ENCODE measurements at regions not wholly inside any gene's neighbourhood (a gene's known extent, or its start where the extent isn't known, plus 50 kb on each side); places are given as distances from the start of the nearest gene placed in this dataset.

DNA sequence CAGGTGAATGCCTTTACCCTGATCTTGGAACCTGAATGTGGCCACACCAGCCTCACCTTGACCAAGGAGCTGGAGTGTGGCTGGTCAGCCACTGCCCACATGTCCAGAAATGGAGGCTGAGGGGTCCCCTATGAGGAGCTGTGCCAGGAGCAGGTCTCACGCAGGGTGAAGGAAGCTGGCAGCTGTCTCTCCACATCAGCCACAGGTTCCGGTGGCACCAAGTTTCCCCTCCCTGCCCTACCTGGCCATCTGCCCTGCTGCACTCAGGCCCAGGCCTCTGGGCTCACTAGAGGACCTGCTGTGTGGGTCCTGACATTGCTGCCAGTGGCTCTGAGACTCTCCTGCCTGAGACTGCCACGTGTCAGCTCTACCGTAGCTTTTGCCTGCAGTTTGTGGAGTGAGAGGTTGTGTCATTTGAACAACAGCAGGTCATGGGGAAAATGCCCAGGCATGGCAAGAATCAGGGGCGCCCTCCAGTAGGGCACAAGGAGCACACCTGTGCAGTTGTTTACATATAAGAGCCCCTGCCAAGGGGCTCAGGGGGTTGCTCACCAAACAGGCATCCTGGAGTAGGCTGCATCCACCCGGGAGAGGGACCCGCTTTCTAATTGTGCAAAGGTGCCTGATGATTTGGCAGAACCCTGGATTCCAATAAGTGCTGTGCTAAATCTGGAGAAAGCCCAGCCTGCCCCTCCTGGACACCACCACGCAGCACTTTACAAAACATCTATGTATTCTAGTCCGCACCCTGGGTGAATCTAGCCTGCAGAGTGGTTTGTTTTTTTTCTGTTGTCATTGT, 258.5 kb upstream of the TLE3 start:
- ChIA-PET CTCF (interaction anchor here (0.5 to 0.7 kb wide), 3 partner anchors 8 to 1129 kb away, joined by 3 to 5 read pairs (median 4); no protein-coding TSS in a partner anchor), POLR2A (ENCODE audit: low non-redundant PET) (no interaction called here)
- no peak for TF ChIP-seq CTCF (conservative IDR thresholded peaks at IDR 0.05; ENCODE audit: low read depth)
- DNase-seq (ENCODE audit: low spot score): no peak
- H3K27ac ChIP-seq: no peak overlapping the region

DNA sequence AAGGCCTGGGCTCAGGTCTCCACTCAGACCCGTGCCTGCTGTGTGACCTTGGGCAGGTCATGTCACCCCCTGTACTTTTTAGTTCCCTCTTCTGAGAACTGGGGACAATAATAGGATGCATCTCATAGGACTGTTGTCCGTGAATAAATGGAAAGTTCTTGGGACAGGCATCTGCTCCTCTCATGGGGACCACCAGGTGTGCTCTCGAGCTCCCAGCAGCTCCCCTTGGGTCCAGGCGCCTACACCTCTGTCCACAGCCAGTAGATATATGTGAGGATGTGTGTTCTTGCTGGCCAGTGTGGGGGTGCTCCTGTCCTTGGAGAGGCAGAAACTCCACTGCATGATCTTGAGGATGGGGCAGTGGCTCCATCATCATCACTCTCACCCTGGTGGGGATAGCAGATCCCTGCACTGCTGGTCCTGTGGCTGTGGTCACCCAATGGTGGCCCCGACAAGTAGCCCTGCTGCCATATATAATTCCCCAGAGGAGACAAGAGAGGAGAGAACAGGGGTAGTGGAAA, 257.6 kb upstream of the TLE3 start:
- CTCF ChIA-PET: interaction anchor here (0.5 kb wide), 2 partner anchors 9 to 325 kb away, joined by 4 to 6 read pairs; no protein-coding TSS in a partner anchor

DNA sequence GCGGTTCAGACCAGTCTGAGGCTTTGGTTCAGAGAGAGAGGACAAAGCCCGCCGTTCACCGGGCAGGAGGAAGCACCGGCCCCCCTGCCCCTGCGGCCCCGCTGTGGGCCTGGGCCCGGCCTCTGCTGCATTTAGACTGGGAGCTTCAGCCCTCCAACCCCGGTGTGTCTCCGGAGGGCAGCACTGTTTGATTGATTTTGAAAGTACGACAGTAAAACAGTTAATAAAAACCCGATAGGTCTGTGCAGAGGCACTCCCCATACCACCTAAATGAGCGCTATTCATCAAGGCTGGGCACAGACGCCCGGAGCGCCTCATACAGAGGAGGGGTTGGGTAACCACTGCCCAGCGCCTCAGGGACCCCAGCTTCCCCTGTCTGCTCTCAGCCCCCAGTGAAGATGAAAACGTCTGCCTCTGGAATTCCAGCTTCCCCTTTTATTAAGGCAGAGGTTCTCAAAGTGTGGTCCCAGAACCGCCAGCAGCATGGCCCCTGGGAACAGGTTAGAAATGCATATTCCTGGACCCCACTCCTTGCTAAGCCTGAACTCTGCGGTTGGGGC, 256.7 kb upstream of the TLE3 start:
- ChIA-PET CTCF (interaction anchor here (0.7 kb wide), 1 partner anchor 268 kb away, joined by 3 read pairs; no protein-coding TSS in a partner anchor), POLR2A (ENCODE audit: low non-redundant PET) (no interaction called here)
- no peak for TF ChIP-seq CTCF (conservative IDR thresholded peaks at IDR 0.05; ENCODE audit: low read depth)
- DNase-seq (ENCODE audit: low spot score): no peak
- H3K27ac ChIP-seq: no peak overlapping the region

More for the DNA sequence above, 257.6 kb upstream of the TLE3 start:
- no peak overlapping the region for H3K27ac ChIP-seq
- POLR2A ChIA-PET (ENCODE audit: low non-redundant PET): no interaction called here
- DNase-seq (ENCODE audit: low spot score): no peak
- TF ChIP-seq CTCF (conservative IDR thresholded peaks at IDR 0.05; ENCODE audit: low read depth): no peak

- ChIA-PET POLR2A (ENCODE audit: low non-redundant PET) (no interaction called here), CTCF (interaction anchor here (0.7 kb wide), 2 partner anchors 267 to 597 kb away, joined by 3 read pairs; no protein-coding TSS in a partner anchor)
- no peak for DNase-seq (ENCODE audit: low spot score)
- H3K27ac ChIP-seq: no peak overlapping the region
- TF ChIP-seq CTCF (conservative IDR thresholded peaks at IDR 0.05; ENCODE audit: low read depth): no peak
Observed at GRCh38 chr15:70353606-70354345, 256.1 kb upstream of the TLE3 start.

DNA sequence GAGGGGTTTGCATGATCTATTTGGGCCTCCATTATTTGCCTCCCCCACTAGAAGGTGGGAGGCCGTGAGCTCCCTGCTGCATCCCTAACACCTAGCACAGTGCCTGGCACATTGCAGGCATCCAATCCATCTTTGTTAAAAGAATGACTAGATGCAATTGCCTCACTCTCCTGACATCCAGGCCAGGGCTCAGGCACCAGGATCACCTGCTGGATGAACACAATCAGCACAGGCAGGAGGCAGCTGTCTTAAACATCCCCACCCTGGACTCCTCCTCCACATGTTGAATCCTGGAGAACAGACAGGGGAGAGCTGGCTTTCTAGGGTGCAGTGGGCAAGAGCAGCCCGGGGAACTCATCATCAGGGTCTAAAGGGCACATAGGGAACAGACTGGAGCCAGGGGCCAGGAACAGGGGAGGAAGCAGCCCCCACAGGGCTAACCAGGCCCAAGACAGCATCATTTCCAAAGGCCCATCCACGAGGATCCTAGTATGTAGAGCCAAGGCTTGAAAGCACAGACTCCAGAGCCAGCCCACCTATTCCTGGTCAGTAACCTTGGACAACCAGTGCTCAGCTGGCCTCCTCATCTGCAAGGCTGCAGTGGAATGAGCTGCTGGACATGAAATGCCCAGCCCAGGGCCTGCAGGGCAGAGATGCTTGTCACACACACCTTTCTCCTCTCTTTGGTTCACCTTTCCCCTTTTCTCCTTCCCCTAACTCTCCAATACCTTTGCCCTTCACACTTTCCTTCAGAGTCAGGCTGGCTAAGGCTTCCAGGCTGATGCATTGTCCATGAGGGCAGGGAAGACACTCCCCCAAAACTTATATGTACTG, 254.4 kb upstream of the TLE3 start:
- CTCF ChIA-PET: interaction anchor here (1.1 kb wide), 1 partner anchor 75 kb away, joined by 3 read pairs; no protein-coding TSS in a partner anchor

More for the DNA sequence above, 254.4 kb upstream of the TLE3 start:
- H3K27ac ChIP-seq: no peak overlapping the region
- no peak for DNase-seq (ENCODE audit: low spot score)
- TF ChIP-seq CTCF (conservative IDR thresholded peaks at IDR 0.05; ENCODE audit: low read depth): no peak
- POLR2A ChIA-PET (ENCODE audit: low non-redundant PET): no interaction called here
